ENCODE measurements at regions not wholly inside any gene's neighbourhood (a gene's known extent, or its start where the extent isn't known, plus 50 kb on each side); places are given as distances from the start of the nearest gene placed in this dataset.
"Not testable (repeated sequence)": the region's sequence is repeated elsewhere in the genome, so short reads cannot be mapped to it uniquely, and the experiment has no call there.

DNA sequence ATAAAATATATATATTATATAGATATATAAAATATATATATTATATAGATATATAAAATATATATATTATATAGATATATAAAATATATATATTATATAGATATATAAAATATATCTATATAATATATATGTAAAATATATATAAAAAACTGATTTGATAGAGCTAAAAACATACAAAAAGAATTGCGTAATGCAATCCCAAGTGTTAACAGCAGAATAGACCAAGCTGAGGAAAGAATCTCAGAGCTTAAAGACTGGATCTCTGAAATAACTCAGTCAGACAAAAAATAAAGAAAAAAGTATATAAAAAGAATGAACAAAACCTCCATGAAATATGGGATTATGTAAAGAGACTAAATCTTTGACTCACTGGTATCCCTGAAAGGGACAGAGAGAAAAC is 112.8 kb upstream of the GCFC2 start:
- TF ChIP-seq, protein P1, sequence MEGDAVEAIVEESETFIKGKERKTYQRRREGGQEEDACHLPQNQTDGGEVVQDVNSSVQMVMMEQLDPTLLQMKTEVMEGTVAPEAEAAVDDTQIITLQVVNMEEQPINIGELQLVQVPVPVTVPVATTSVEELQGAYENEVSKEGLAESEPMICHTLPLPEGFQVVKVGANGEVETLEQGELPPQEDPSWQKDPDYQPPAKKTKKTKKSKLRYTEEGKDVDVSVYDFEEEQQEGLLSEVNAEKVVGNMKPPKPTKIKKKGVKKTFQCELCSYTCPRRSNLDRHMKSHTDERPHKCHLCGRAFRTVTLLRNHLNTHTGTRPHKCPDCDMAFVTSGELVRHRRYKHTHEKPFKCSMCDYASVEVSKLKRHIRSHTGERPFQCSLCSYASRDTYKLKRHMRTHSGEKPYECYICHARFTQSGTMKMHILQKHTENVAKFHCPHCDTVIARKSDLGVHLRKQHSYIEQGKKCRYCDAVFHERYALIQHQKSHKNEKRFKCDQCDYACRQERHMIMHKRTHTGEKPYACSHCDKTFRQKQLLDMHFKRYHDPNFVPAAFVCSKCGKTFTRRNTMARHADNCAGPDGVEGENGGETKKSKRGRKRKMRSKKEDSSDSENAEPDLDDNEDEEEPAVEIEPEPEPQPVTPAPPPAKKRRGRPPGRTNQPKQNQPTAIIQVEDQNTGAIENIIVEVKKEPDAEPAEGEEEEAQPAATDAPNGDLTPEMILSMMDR (conservative IDR thresholded peaks at IDR 0.05; ENCODE audit: low read depth, low read length) = not testable (repeated sequence)
- not testable (repeated sequence) for TF ChIP-seq EZH2 (IDR thresholded peaks at IDR 0.05; ENCODE audit: low read length, unreplicated experiment); EZH2phosphoT487 (IDR thresholded peaks at IDR 0.05; ENCODE audit: borderline replicate concordance, low read length)
